GM21825 (cell line): ENCODE measurements at regions not wholly inside any gene's neighbourhood (a gene's known extent, or its start where the extent isn't known, plus 50 kb on each side); places are given as distances from the start of the nearest gene placed in this dataset.
"Not testable (repeated sequence)": the region's sequence is repeated elsewhere in the genome, so short reads cannot be mapped to it uniquely, and the experiment has no call there.

Experiments used
- ATAC-seq: cut with Tn5 transposase; IDR thresholded peaks from one replicate; pipeline ENCODE4 v1.9.1; 2021; ENCODE audit warnings: mild to moderate bottlenecking, moderate library complexity; ENCODE audit not compliant: unreplicated experiment

GRCh38 chr2:101645886-101646285, 51.6 kb upstream of the MAP4K4 start:
- not testable (repeated sequence) for ATAC-seq

GRCh38 chr2:101644842-101645383, 52.6 kb upstream of the MAP4K4 start:
- ATAC-seq: no peak

GRCh38 chr2:101643004-101643524, 54.4 kb upstream of the MAP4K4 start:
- no peak for ATAC-seq

- ATAC-seq: no peak
Observed at GRCh38 chr2:101638817-101639605, 58.5 kb upstream of the MAP4K4 start.

- no peak for ATAC-seq
Observed at GRCh38 chr2:101638181-101638711, 59.3 kb upstream of the MAP4K4 start.

- ATAC-seq: no peak
Observed at GRCh38 chr2:101630224-101630949, 67.1 kb upstream of the MAP4K4 start.

- ATAC-seq: no peak
Observed at GRCh38 chr2:101628030-101628392, 69.5 kb upstream of the MAP4K4 start.

- ATAC-seq: no peak
Observed at GRCh38 chr2:101627285-101628029, 70.0 kb upstream of the MAP4K4 start.

GRCh38 chr2:101625814-101626213, 71.7 kb upstream of the MAP4K4 start:
- ATAC-seq: not testable (repeated sequence)

- no peak for ATAC-seq
Observed at GRCh38 chr2:101625387-101625786, 72.1 kb upstream of the MAP4K4 start.

- no peak for ATAC-seq
Observed at GRCh38 chr2:101624706-101625332, 72.7 kb upstream of the MAP4K4 start.

GRCh38 chr2:101623031-101623521, 74.4 kb upstream of the MAP4K4 start:
- peak; percentile 70 for ATAC-seq

GRCh38 chr2:101622210-101623030, 75.1 kb upstream of the MAP4K4 start:
- ATAC-seq: peak; percentile 77

- ATAC-seq: no peak
Observed at GRCh38 chr2:101619191-101619591, 78.3 kb upstream of the MAP4K4 start.

- no peak for ATAC-seq
Observed at GRCh38 chr2:101617796-101618195, 79.7 kb upstream of the MAP4K4 start.

- ATAC-seq: no peak
Observed at GRCh38 chr2:101617188-101617587, 80.3 kb upstream of the MAP4K4 start.

- no peak for ATAC-seq
Observed at GRCh38 chr2:101614127-101614759, 83.3 kb upstream of the MAP4K4 start.

GRCh38 chr2:101613056-101613704, 84.3 kb upstream of the MAP4K4 start:
- ATAC-seq: no peak
